ENCODE measurements at regions not wholly inside any gene's neighbourhood (a gene's known extent, or its start where the extent isn't known, plus 50 kb on each side); places are given as distances from the start of the nearest gene placed in this dataset.

- Histone ChIP-seq H3K4me3 (ENCODE audit: insufficient read depth, low read length) (no peak overlapping the region), H3K4me2 (ENCODE audit: insufficient read depth, low read length) (no peak overlapping the region), H3K9me3 (ENCODE audit: low read depth, low read length) (no peaks in the 10 kb centered on the region), H3K79me2 (ENCODE audit: insufficient read depth, low read length) (no peaks in the 10 kb centered on the region), H4K20me1 (ENCODE audit: insufficient read depth, low read length) (no peaks in the 10 kb centered on the region), H2AFZ (ENCODE audit: low read length) (peak overlapping the region; percentile 16), H3K27ac (ENCODE audit: low read depth, low read length) (no peak overlapping the region), H3K27me3 (ENCODE audit: insufficient read depth, low read length) (no peaks in the 10 kb centered on the region), H3K36me3 (ENCODE audit: insufficient read depth, low read length) (no peaks in the 10 kb centered on the region), H3K4me1 (ENCODE audit: insufficient read depth, low read length) (peaks cover 44% of the 10 kb centered on the region)
- no peak for DNase-seq (ENCODE audit: insufficient read length, low spot score, missing footprints)
- no peak for TF ChIP-seq CTCF (IDR thresholded peaks at IDR 0.05; ENCODE audit: extremely low read depth, low read depth, low read length)
Measured at GRCh38 chr3:43874731-43875130, 184.0 kb downstream of the ABHD5 start.

GRCh38 chr3:43876648-43877047 lies 185.9 kb downstream of the ABHD5 start:
- H3K79me2 ChIP-seq (ENCODE audit: insufficient read depth, low read length) = no peaks in the 10 kb centered on the region
- no peak overlapping the region for H2AFZ ChIP-seq (ENCODE audit: low read length)
- H3K4me2 ChIP-seq (ENCODE audit: insufficient read depth, low read length) = no peak overlapping the region
- no peaks in the 10 kb centered on the region for H3K36me3 ChIP-seq (ENCODE audit: insufficient read depth, low read length)
- no peak overlapping the region for H3K27ac ChIP-seq (ENCODE audit: low read depth, low read length)
- no peaks in the 10 kb centered on the region for H3K27me3 ChIP-seq (ENCODE audit: insufficient read depth, low read length)
- H3K4me1 ChIP-seq (ENCODE audit: insufficient read depth, low read length) = peaks cover 25% of the 10 kb centered on the region
- no peaks in the 10 kb centered on the region for H3K9me3 ChIP-seq (ENCODE audit: low read depth, low read length)
- no peak overlapping the region for H3K4me3 ChIP-seq (ENCODE audit: insufficient read depth, low read length)
- no peaks in the 10 kb centered on the region for H4K20me1 ChIP-seq (ENCODE audit: insufficient read depth, low read length)
- no peak for DNase-seq (ENCODE audit: insufficient read length, low spot score, missing footprints)
- no peak for TF ChIP-seq CTCF (IDR thresholded peaks at IDR 0.05; ENCODE audit: extremely low read depth, low read depth, low read length)

- Histone ChIP-seq H3K4me2 (ENCODE audit: insufficient read depth, low read length) (no peak overlapping the region), H3K27me3 (ENCODE audit: insufficient read depth, low read length) (no peaks in the 10 kb centered on the region), H3K36me3 (ENCODE audit: insufficient read depth, low read length) (no peaks in the 10 kb centered on the region), H3K4me3 (ENCODE audit: insufficient read depth, low read length) (no peak overlapping the region), H3K79me2 (ENCODE audit: insufficient read depth, low read length) (no peaks in the 10 kb centered on the region), H2AFZ (ENCODE audit: low read length) (no peak overlapping the region), H4K20me1 (ENCODE audit: insufficient read depth, low read length) (no peaks in the 10 kb centered on the region), H3K9me3 (ENCODE audit: low read depth, low read length) (no peaks in the 10 kb centered on the region), H3K27ac (ENCODE audit: low read depth, low read length) (no peak overlapping the region), H3K4me1 (ENCODE audit: insufficient read depth, low read length) (peaks cover 3% of the 10 kb centered on the region)
- peak; percentile 52 for TF ChIP-seq CTCF (IDR thresholded peaks at IDR 0.05; ENCODE audit: extremely low read depth, low read depth, low read length)
- DNase-seq (ENCODE audit: insufficient read length, low spot score, missing footprints) = no peak
Measured at GRCh38 chr3:43879166-43879565, 188.4 kb downstream of the ABHD5 start.

- Histone ChIP-seq H3K4me2 (ENCODE audit: insufficient read depth, low read length) (no peak overlapping the region), H3K27ac (ENCODE audit: low read depth, low read length) (no peak overlapping the region), H3K4me3 (ENCODE audit: insufficient read depth, low read length) (no peak overlapping the region), H3K4me1 (ENCODE audit: insufficient read depth, low read length) (no peaks in the 10 kb centered on the region), H4K20me1 (ENCODE audit: insufficient read depth, low read length) (no peaks in the 10 kb centered on the region), H3K36me3 (ENCODE audit: insufficient read depth, low read length) (no peaks in the 10 kb centered on the region), H3K27me3 (ENCODE audit: insufficient read depth, low read length) (no peaks in the 10 kb centered on the region), H3K79me2 (ENCODE audit: insufficient read depth, low read length) (no peaks in the 10 kb centered on the region), H3K9me3 (ENCODE audit: low read depth, low read length) (no peaks in the 10 kb centered on the region), H2AFZ (ENCODE audit: low read length) (no peak overlapping the region)
- TF ChIP-seq CTCF (IDR thresholded peaks at IDR 0.05; ENCODE audit: extremely low read depth, low read depth, low read length) = no peak
- DNase-seq (ENCODE audit: insufficient read length, low spot score, missing footprints) = no peak
Measured at GRCh38 chr3:43882976-43883680, 192.4 kb downstream of the ABHD5 start.

All from osteoblast (primary cell).